H9 (cell line): ENCODE measurements at regions not wholly inside any gene's neighbourhood (a gene's known extent, or its start where the extent isn't known, plus 50 kb on each side); places are given as distances from the start of the nearest gene placed in this dataset.

Experiments
- DNase-seq: peaks from one replicate; pipeline ENCODE4 v3.0.0-alpha.2; 2017
- H2AFZ ChIP-seq: one replicate; pipeline ENCODE4 v1.6.1; 2013; ENCODE audit warnings: mild to moderate bottlenecking, low read length, control low read depth, moderate library complexity
- H2AK5ac ChIP-seq: 2 replicates; pipeline ENCODE4 v1.6.1; 2013; ENCODE audit warnings: low read length, control low read depth, mixed read lengths; ENCODE audit not compliant: insufficient read length
- H2BK120ac ChIP-seq: one replicate; pipeline ENCODE4 v1.6.1; 2013; ENCODE audit warnings: low read depth, mild to moderate bottlenecking, low read length, control low read depth, inconsistent platforms; ENCODE audit not compliant: poor library complexity, severe bottlenecking
- H2BK12ac ChIP-seq: 2 replicates; pipeline ENCODE4 v1.6.1; 2013; ENCODE audit warnings: low read length, control low read depth, mixed read lengths, low read depth; ENCODE audit not compliant: insufficient read length
- H2BK15ac ChIP-seq: 2 replicates; pipeline ENCODE4 v1.6.1; 2013; ENCODE audit warnings: low read depth, low read length, control low read depth
- H2BK20ac ChIP-seq: one replicate; pipeline ENCODE4 v1.6.1; 2013; ENCODE audit warnings: low read depth, mild to moderate bottlenecking, low read length, control low read depth, inconsistent platforms; ENCODE audit not compliant: poor library complexity, severe bottlenecking
- H2BK5ac ChIP-seq: 2 replicates; pipeline ENCODE4 v1.6.1; 2013; ENCODE audit warnings: low read length, control low read depth, mixed read lengths; ENCODE audit not compliant: insufficient read length
- H3K14ac ChIP-seq: 2 replicates; pipeline ENCODE4 v1.6.1; 2013; ENCODE audit warnings: low read length, control low read depth; ENCODE audit not compliant: insufficient read depth
- H3K18ac ChIP-seq: 2 replicates; pipeline ENCODE4 v1.6.1; 2013; ENCODE audit warnings: low read depth, mild to moderate bottlenecking, mixed read lengths, low read length, control low read depth; ENCODE audit not compliant: insufficient read length
- H3K23ac ChIP-seq: 2 replicates; pipeline ENCODE4 v1.6.1; 2013; ENCODE audit warnings: low read length, control low read depth, mixed read lengths, low read depth; ENCODE audit not compliant: insufficient read length
- H3K23me2 ChIP-seq: 2 replicates; pipeline ENCODE4 v1.6.1; 2013; ENCODE audit warnings: low read depth, mild to moderate bottlenecking, mixed read lengths, low read length, control low read depth; ENCODE audit not compliant: insufficient read length, poor library complexity, severe bottlenecking
- H3K27ac ChIP-seq: 2 replicates; pipeline ENCODE4 v1.5.1; 2013; ENCODE audit warnings: low read length, control low read depth, mixed read lengths, low read depth; ENCODE audit not compliant: insufficient read length
- H3K27me3 ChIP-seq: 2 replicates; pipeline ENCODE4 v1.6.1; 2013; ENCODE audit warnings: low read length, control low read depth, inconsistent platforms; ENCODE audit not compliant: insufficient read depth
- H3K4ac ChIP-seq: 2 replicates; pipeline ENCODE4 v1.6.1; 2013; ENCODE audit warnings: low read depth, mild to moderate bottlenecking, control low read depth, inconsistent platforms, low read length, moderate library complexity
- H3K4me1 ChIP-seq: 2 replicates; pipeline ENCODE4 v1.6.1; 2013; ENCODE audit warnings: low read length, control low read depth, inconsistent platforms; ENCODE audit not compliant: insufficient read depth
- H3K4me2 ChIP-seq: 2 replicates; pipeline ENCODE4 v1.6.1; 2013; ENCODE audit warnings: low read length, control low read depth, mixed read lengths; ENCODE audit not compliant: insufficient read length, insufficient read depth
- H3K56ac ChIP-seq: 2 replicates; pipeline ENCODE4 v1.6.1; 2013; ENCODE audit warnings: low read depth, mild to moderate bottlenecking, mixed read lengths, low read length, control low read depth; ENCODE audit not compliant: insufficient read length
- H3K79me1 ChIP-seq: 2 replicates; pipeline ENCODE4 v1.6.1; 2013; ENCODE audit warnings: low read depth, mild to moderate bottlenecking, moderate library complexity, low read length, control low read depth, inconsistent platforms; ENCODE audit not compliant: insufficient read depth, poor library complexity, severe bottlenecking
- H3K79me2 ChIP-seq: 2 replicates; pipeline ENCODE4 v1.6.1; 2013; ENCODE audit warnings: low read length, control low read depth, inconsistent platforms; ENCODE audit not compliant: insufficient read depth
- H3K9ac ChIP-seq: 2 replicates; pipeline ENCODE4 v1.6.1; 2013; ENCODE audit warnings: low read length, control low read depth, mixed read lengths; ENCODE audit not compliant: insufficient read length; ENCODE audit errors: extremely low read depth
- H3K9me3 ChIP-seq: one replicate; pipeline ENCODE4 v1.6.1; 2013; ENCODE audit warnings: low read depth, low read length, inconsistent platforms; ENCODE audit not compliant: control insufficient read depth
- H3T11ph ChIP-seq: one replicate; pipeline ENCODE4 v1.6.1; 2013; ENCODE audit warnings: mild to moderate bottlenecking, low read length, control low read depth, inconsistent platforms
- H4K20me1 ChIP-seq: one replicate; pipeline ENCODE4 v1.6.1; 2013; ENCODE audit not compliant: control insufficient read depth, insufficient read length, insufficient read depth
- H4K5ac ChIP-seq: 2 replicates; pipeline ENCODE4 v1.6.1; 2013; ENCODE audit warnings: low read depth, mild to moderate bottlenecking, mixed read lengths, low read length, control low read depth; ENCODE audit not compliant: insufficient read length
- H4K8ac ChIP-seq: replicated peaks from 2 replicates; pipeline ENCODE4 v1.6.1; 2013; ENCODE audit warnings: low read length, control low read depth, mixed read lengths, low read depth; ENCODE audit not compliant: insufficient read length
- H4K91ac ChIP-seq: 2 replicates; pipeline ENCODE4 v1.6.1; 2013; ENCODE audit warnings: low read depth, mild to moderate bottlenecking, moderate library complexity, mixed read lengths, low read length, control low read depth; ENCODE audit not compliant: insufficient read length
- H3K27ac Mint-ChIP-seq, 3 experiments: 2 replicates in 2 of 3; 3 replicates in 1 of 3; pipeline ENCODE4 v1.8.0; 2020 to 2021; ENCODE audit warnings: mixed read lengths in 3 of 3, mild to moderate bottlenecking in 1 of 3, moderate library complexity in 1 of 3
- H3K27me3 Mint-ChIP-seq: 2 replicates; pipeline ENCODE4 v1.8.0; 2021; ENCODE audit warnings: low read depth, mild to moderate bottlenecking, moderate library complexity, mixed read lengths
- H3K36me3 Mint-ChIP-seq, 3 experiments: 2 replicates in 2 of 3; 3 replicates in 1 of 3; pipeline ENCODE4 v1.8.0; 2020 to 2021; ENCODE audit warnings: low read depth in 3 of 3, mixed read lengths in 3 of 3; ENCODE audit not compliant: insufficient read depth in 1 of 3
- H3K4me1 Mint-ChIP-seq, 2 experiments: 2 replicates each; pipeline ENCODE4 v1.8.0; 2020; ENCODE audit warnings: mixed read lengths in 2 of 2
- H3K4me3 Mint-ChIP-seq, 2 experiments: 2 replicates in 1 of 2; 3 replicates in 1 of 2; pipeline ENCODE4 v1.8.0; 2020 to 2021; ENCODE audit warnings: mild to moderate bottlenecking in 2 of 2, mixed read lengths in 2 of 2, moderate library complexity in 1 of 2
- H3K9me3 Mint-ChIP-seq, 2 experiments: 2 replicates in 1 of 2; 3 replicates in 1 of 2; pipeline ENCODE4 v1.8.0; 2020; ENCODE audit warnings: mild to moderate bottlenecking in 2 of 2, mixed read lengths in 2 of 2, moderate library complexity in 1 of 2
- CTCF ChIP-seq: fragments of 200-600 bp; sonication (generic); conservative IDR thresholded peaks from 3 replicates; pipeline ENCODE4 v1.8.0; 2021; ENCODE audit warnings: antibody characterized with exemption, mild to moderate bottlenecking
- WGBS: extraction: QIAGEN DNeasy Blood & Tissue Kit; methylation state at CpG from one replicate; pipeline ENCODE4 v1.1.7; 2013; ENCODE audit warnings: missing lambda C conversion rate, low lambda C conversion rate, mixed read lengths; ENCODE audit not compliant: insufficient read length; ENCODE audit errors: extremely low coverage; 5-methylcytosine and 5-hydroxymethylcytosine counted together

- Mint-ChIP-seq H3K9me3 (peaks cover 0 to under 1% of the 10 kb centered on the region in 2 experiments; a peak in 1 of 5 replicates), H3K27me3 (no peaks in the 10 kb centered on the region), H3K4me3 (no peak overlapping the region), H3K36me3 (0 out of 7 replicates have a peak, but pooled peaks cover 0 to under 1% (median 0%) of the 10 kb centered on the region in 3 experiments), H3K4me1 (no peaks in the 10 kb centered on the region), H3K27ac (no peak overlapping the region)
- H3K23ac ChIP-seq, result no peak overlapping the region
- H4K20me1 ChIP-seq, result no peaks in the 10 kb centered on the region
- H2AFZ ChIP-seq, result no peak overlapping the region
- H3K18ac ChIP-seq, result no peak overlapping the region
- no peak overlapping the region for H3K56ac ChIP-seq
- DNase-seq, result no peak
- H2BK12ac ChIP-seq, result no peak overlapping the region
- no peaks in the 10 kb centered on the region for H3K79me1 ChIP-seq
- no peak overlapping the region for H2BK5ac ChIP-seq
- H4K91ac ChIP-seq, result no peak overlapping the region
- H2BK20ac ChIP-seq, result no peak overlapping the region
- no peaks in the 10 kb centered on the region for H3K4me1 ChIP-seq
- H3T11ph ChIP-seq, result no peak overlapping the region
- H3K9me3 ChIP-seq, result no peaks in the 10 kb centered on the region
- no peak overlapping the region for H2AK5ac ChIP-seq
- H4K8ac ChIP-seq, result no peak overlapping the region
- no CpG with 5 or more reads among the region's 3 CpGs for WGBS
- H4K5ac ChIP-seq, result no peak overlapping the region
- H3K79me2 ChIP-seq, result no peaks in the 10 kb centered on the region
- no peak overlapping the region for H3K4ac ChIP-seq
- H3K27me3 ChIP-seq, result no peaks in the 10 kb centered on the region
- H3K4me2 ChIP-seq, result no peak overlapping the region
- no peak overlapping the region for H2BK15ac ChIP-seq
- H3K27ac ChIP-seq, result no peak overlapping the region
- H3K9ac ChIP-seq, result no peak overlapping the region
- H3K14ac ChIP-seq, result no peak overlapping the region
- H3K23me2 ChIP-seq, result no peaks in the 10 kb centered on the region
- no peak overlapping the region for H2BK120ac ChIP-seq
- no peak for TF ChIP-seq CTCF
Measured at GRCh38 chr4:74603186-74603585, 158.2 kb downstream of the AREG start.
